ENCODE measurements at regions not wholly inside any gene's neighbourhood (a gene's known extent, or its start where the extent isn't known, plus 50 kb on each side); places are given as distances from the start of the nearest gene placed in this dataset.

DNA sequence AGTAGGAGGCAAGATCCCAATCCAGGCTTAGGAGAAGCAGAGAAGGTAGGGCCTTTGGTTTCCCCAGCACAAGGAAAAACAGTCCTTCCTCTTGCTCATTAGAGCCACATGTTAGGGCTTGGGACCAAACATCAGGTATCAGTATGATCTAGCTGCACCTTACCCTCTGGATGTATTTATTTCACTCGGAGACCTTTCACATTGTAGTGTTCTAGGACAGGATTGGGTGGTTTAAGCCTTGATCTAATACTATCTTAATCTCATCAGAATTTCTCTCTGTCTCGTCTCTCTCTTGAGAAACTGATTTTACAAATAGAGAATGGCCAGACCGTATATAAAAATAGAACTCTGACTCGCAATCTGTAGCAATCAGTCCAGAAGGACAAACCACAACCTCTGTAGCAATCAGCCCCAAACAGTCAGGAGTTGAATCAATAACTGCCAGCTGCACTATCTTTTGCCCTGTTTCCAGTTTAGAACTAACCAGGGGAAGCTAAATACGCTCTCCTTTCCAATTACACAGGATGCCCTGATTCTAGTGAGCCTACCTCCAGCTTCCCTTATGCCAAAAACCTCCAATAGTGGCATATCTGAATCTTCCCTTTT lies 207.1 kb downstream of the TDRD15 start:
- Mint-ChIP-seq H3K27ac (no peak overlapping the region), H3K9me3 (no peaks in the 10 kb centered on the region), H3K27me3 (no peaks in the 10 kb centered on the region), H3K4me1 (ENCODE audit: unreplicated experiment) (peaks cover 9% of the 10 kb centered on the region), H3K36me3 (no peaks in the 10 kb centered on the region), H3K4me3 (no peak overlapping the region)
- no peak for DNase-seq (ENCODE audit: extremely low spot score, unreplicated experiment)
- TF ChIP-seq, protein P1, sequence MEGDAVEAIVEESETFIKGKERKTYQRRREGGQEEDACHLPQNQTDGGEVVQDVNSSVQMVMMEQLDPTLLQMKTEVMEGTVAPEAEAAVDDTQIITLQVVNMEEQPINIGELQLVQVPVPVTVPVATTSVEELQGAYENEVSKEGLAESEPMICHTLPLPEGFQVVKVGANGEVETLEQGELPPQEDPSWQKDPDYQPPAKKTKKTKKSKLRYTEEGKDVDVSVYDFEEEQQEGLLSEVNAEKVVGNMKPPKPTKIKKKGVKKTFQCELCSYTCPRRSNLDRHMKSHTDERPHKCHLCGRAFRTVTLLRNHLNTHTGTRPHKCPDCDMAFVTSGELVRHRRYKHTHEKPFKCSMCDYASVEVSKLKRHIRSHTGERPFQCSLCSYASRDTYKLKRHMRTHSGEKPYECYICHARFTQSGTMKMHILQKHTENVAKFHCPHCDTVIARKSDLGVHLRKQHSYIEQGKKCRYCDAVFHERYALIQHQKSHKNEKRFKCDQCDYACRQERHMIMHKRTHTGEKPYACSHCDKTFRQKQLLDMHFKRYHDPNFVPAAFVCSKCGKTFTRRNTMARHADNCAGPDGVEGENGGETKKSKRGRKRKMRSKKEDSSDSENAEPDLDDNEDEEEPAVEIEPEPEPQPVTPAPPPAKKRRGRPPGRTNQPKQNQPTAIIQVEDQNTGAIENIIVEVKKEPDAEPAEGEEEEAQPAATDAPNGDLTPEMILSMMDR (conservative IDR thresholded peaks at IDR 0.05), result no peak

DNA sequence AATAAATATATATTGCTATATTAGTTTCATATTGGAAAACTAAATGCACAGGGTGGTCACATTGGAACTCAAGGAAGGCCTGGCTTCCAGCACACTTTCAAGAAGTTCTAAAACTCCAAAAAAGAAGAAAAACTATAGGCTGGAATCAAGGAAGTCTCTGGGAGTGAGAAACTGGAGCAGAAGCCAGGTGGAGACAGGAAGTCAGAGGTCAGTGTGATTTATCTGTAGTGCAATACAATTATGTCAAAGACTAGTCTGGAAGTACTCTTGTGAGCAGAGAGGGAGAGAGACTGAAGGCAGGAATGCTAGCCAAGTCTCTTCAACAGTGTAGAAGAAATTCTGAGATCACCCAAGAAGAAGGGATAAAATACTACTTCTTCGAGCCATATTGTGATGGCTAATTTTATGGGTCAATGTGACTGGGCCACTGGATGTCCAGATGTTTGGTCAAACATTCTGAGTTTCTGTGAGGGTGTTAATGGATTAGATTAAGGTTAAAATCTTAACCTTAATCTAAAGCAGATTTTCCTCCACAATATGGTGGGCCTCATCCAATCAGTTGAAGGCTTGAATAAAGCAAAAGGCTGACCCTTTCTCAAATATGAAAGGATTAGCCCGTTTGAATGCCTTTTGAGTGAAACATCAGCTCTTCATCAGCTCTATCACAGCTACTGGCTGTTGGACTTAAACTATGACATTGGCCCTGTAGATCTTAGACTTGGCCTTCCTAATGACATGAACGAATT lies 208.0 kb downstream of the TDRD15 start:
- Mint-ChIP-seq H3K4me3 (no peak overlapping the region), H3K9me3 (no peaks in the 10 kb centered on the region), H3K27ac (no peak overlapping the region), H3K36me3 (no peaks in the 10 kb centered on the region), H3K27me3 (no peaks in the 10 kb centered on the region), H3K4me1 (ENCODE audit: unreplicated experiment) (peaks cover 9% of the 10 kb centered on the region)
- TF ChIP-seq, protein P1 (conservative IDR thresholded peaks at IDR 0.05), result no peak
- DNase-seq (ENCODE audit: extremely low spot score, unreplicated experiment), result no peak

DNA sequence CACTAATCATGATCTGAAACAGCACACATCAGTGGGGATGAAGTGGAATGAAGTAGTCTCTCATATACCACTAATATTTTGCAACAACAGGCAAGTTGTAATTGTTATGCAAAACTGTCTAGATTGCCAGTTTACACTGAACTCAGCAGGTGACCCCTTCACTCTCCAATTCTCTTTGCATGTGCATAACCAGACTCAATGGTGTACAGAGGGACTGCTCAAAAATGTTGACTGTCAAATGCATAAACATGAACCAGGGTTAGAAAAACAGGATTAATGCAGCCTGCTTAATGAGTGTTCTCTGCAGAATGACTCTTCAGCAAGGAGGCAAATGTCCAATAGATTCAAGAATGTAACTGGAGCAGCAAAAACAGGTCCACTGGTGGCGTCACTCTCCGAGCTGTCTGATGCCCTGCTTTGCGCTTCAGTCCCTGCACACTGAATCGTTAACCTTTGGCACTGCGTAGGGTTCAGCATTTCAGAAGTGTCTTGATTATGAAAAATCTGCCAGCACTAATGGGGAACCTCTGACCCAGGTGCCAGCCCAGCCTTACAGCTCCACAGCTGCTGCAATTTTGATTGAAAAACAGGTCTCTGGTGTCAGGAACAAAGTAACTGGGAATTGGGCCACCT lies 209.3 kb downstream of the TDRD15 start:
- H3K9me3 Mint-ChIP-seq, result no peaks in the 10 kb centered on the region
- H3K36me3 Mint-ChIP-seq, result no peaks in the 10 kb centered on the region
- TF ChIP-seq, protein P1 (conservative IDR thresholded peaks at IDR 0.05), result no peak
- no peak overlapping the region for H3K4me3 Mint-ChIP-seq
- H3K27ac Mint-ChIP-seq, result no peak overlapping the region
- peaks cover 9% of the 10 kb centered on the region for H3K4me1 Mint-ChIP-seq (ENCODE audit: unreplicated experiment)
- H3K27me3 Mint-ChIP-seq, result no peaks in the 10 kb centered on the region
- no peak for DNase-seq (ENCODE audit: extremely low spot score, unreplicated experiment)

DNA sequence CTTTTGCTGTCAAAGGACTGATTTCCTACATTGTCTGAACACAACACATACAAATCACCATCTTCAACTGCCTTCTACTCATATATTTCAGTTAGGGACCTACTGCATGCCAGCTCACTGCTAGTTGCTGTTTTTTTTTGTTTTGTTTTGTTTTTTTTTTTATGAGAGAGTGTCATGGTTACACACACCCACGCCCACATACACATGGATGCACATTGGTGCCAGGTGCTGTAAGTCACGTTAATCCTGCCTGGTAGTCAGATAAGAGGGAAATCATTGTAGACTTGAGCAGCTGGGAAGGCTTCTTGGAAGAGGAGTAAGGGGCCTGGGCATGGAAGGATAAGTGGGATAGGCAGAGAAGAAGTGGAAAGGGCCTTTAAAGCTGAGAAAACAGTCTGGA lies 209.9 kb downstream of the TDRD15 start:
- TF ChIP-seq, protein P1 (conservative IDR thresholded peaks at IDR 0.05), result no peak
- peaks cover 9% of the 10 kb centered on the region for H3K4me1 Mint-ChIP-seq (ENCODE audit: unreplicated experiment)
- no peak for DNase-seq (ENCODE audit: extremely low spot score, unreplicated experiment)
- H3K27ac Mint-ChIP-seq, result no peak overlapping the region
- H3K27me3 Mint-ChIP-seq, result no peaks in the 10 kb centered on the region
- no peak overlapping the region for H3K4me3 Mint-ChIP-seq
- no peaks in the 10 kb centered on the region for H3K36me3 Mint-ChIP-seq
- no peaks in the 10 kb centered on the region for H3K9me3 Mint-ChIP-seq

DNA sequence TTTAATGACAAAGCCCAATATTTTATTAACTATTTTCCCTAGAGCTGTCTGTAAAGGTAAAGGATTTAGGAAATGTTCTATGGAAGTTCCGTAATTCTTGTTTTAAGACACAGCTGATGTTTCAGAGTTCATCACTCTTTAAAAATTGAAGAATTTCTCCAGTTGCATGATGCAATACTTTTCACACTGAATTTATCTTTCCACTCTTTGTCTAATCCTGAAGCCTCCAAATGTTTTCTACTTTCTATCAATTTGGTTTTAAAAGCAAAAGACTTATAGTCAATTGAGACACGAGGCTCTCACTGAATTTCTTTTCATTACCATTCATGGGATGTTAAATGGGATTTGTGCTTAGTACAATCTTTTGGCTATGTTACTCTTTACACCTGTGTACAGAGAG lies 223.2 kb downstream of the TDRD15 start:
- Mint-ChIP-seq H3K4me3 (no peak overlapping the region), H3K27me3 (peaks cover 3% of the 10 kb centered on the region), H3K36me3 (no peaks in the 10 kb centered on the region), H3K27ac (no peak overlapping the region), H3K4me1 (ENCODE audit: unreplicated experiment) (no peaks in the 10 kb centered on the region), H3K9me3 (peaks cover 10% of the 10 kb centered on the region)
- DNase-seq (ENCODE audit: extremely low spot score, unreplicated experiment), result no peak
- TF ChIP-seq, protein P1 (conservative IDR thresholded peaks at IDR 0.05), result no peak
